Prostate gland (tissue), 2 donors: ENCODE measurements at regions not wholly inside any gene's neighbourhood (a gene's known extent, or its start where the extent isn't known, plus 50 kb on each side); places are given as distances from the start of the nearest gene placed in this dataset.

ENCODE experiments used
- POLR2AphosphoS5 ChIP-seq: sonication (generic); formaldehyde crosslinking; IDR thresholded peaks from one replicate; pipeline ENCODE4 v1.6.1; 2017; ENCODE audit warnings: antibody characterized with exemption
- TF ChIP-seq, protein P1 (sequence below), 4 experiments: fragments of 200-600 bp in 2 of 4; fragments of 450-650 bp in 2 of 4; sonication (generic) in 2 of 4; IDR thresholded peaks; 1 replicate in 3 of 4; 2 replicates in 1 of 4; pipeline ENCODE4 v1.5.1; 2016 to 2019; ENCODE audit warnings: antibody characterized with exemption in 4 of 4, mild to moderate bottlenecking in 2 of 4, moderate library complexity in 2 of 4

GRCh38 chr3:21326704-21327475 is 424.1 kb downstream of the ZNF385D start:
- TF ChIP-seq POLR2AphosphoS5, result no peak
- TF ChIP-seq, protein P1, sequence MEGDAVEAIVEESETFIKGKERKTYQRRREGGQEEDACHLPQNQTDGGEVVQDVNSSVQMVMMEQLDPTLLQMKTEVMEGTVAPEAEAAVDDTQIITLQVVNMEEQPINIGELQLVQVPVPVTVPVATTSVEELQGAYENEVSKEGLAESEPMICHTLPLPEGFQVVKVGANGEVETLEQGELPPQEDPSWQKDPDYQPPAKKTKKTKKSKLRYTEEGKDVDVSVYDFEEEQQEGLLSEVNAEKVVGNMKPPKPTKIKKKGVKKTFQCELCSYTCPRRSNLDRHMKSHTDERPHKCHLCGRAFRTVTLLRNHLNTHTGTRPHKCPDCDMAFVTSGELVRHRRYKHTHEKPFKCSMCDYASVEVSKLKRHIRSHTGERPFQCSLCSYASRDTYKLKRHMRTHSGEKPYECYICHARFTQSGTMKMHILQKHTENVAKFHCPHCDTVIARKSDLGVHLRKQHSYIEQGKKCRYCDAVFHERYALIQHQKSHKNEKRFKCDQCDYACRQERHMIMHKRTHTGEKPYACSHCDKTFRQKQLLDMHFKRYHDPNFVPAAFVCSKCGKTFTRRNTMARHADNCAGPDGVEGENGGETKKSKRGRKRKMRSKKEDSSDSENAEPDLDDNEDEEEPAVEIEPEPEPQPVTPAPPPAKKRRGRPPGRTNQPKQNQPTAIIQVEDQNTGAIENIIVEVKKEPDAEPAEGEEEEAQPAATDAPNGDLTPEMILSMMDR (IDR thresholded peaks at IDR 0.05), result no peak
